ENCODE measurements at regions not wholly inside any gene's neighbourhood (a gene's known extent, or its start where the extent isn't known, plus 50 kb on each side); places are given as distances from the start of the nearest gene placed in this dataset.

GRCh38 chr7:125465527-125465926 lies 535.9 kb upstream of the POT1 start:
- H3K27me3 ChIP-seq (ENCODE audit: insufficient read depth, low read depth), result no peaks in the 10 kb centered on the region
- no peaks in the 10 kb centered on the region for H3K79me2 ChIP-seq (ENCODE audit: low read depth)
- ChIA-PET POLR2A (ENCODE audit: unreplicated experiment) (no interaction called here), CTCF (no interaction called here)
- no peaks in the 10 kb centered on the region for H3K9me3 ChIP-seq (ENCODE audit: insufficient read depth, low read depth)
- H3K4me3 ChIP-seq, result no peak overlapping the region
- H3K27ac ChIP-seq, result no peak overlapping the region
- H3K9me2 ChIP-seq (ENCODE audit: insufficient read depth), result no peaks in the 10 kb centered on the region
- BruUV-seq (replicated peaks), result no TSS peak
- intact Hi-C loops (cut with micrococcal nuclease; ENCODE audit: unreplicated experiment), result no loop called here
- no peaks in the 10 kb centered on the region for H3F3A ChIP-seq (ENCODE audit: insufficient read depth, low read depth)
- H3K36me3 ChIP-seq (ENCODE audit: low read depth), result no peaks in the 10 kb centered on the region
- H3K4me2 ChIP-seq, result no peak overlapping the region
- no peak for DNase-seq
- TF ChIP-seq, protein P1, sequence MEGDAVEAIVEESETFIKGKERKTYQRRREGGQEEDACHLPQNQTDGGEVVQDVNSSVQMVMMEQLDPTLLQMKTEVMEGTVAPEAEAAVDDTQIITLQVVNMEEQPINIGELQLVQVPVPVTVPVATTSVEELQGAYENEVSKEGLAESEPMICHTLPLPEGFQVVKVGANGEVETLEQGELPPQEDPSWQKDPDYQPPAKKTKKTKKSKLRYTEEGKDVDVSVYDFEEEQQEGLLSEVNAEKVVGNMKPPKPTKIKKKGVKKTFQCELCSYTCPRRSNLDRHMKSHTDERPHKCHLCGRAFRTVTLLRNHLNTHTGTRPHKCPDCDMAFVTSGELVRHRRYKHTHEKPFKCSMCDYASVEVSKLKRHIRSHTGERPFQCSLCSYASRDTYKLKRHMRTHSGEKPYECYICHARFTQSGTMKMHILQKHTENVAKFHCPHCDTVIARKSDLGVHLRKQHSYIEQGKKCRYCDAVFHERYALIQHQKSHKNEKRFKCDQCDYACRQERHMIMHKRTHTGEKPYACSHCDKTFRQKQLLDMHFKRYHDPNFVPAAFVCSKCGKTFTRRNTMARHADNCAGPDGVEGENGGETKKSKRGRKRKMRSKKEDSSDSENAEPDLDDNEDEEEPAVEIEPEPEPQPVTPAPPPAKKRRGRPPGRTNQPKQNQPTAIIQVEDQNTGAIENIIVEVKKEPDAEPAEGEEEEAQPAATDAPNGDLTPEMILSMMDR (conservative IDR thresholded peaks at IDR 0.05), result no peak
- no peak for TF ChIP-seq EZH2 (IDR thresholded peaks at IDR 0.05; ENCODE audit: low read depth)
- no peaks in the 10 kb centered on the region for H3K4me1 ChIP-seq (replicated peaks; ENCODE audit: insufficient read depth)
- no peaks in the 10 kb centered on the region for H4K20me1 ChIP-seq (ENCODE audit: insufficient read depth)
- H2AFZ ChIP-seq, result no peak overlapping the region

- no peak overlapping the region for H2AFZ ChIP-seq
- H3K9me3 ChIP-seq (ENCODE audit: insufficient read depth, low read depth), result 0 out of 2 replicates have a peak, but pooled peaks cover 5% of the 10 kb centered on the region
- no peaks in the 10 kb centered on the region for H3K79me2 ChIP-seq (ENCODE audit: low read depth)
- no peaks in the 10 kb centered on the region for H3K9me2 ChIP-seq (ENCODE audit: insufficient read depth)
- intact Hi-C loops (cut with micrococcal nuclease; ENCODE audit: unreplicated experiment), result no loop called here
- ChIA-PET CTCF (no interaction called here), POLR2A (ENCODE audit: unreplicated experiment) (no interaction called here)
- no peaks in the 10 kb centered on the region for H3K4me1 ChIP-seq (replicated peaks; ENCODE audit: insufficient read depth)
- no peaks in the 10 kb centered on the region for H4K20me1 ChIP-seq (ENCODE audit: insufficient read depth)
- H3K4me3 ChIP-seq, result no peak overlapping the region
- no peaks in the 10 kb centered on the region for H3F3A ChIP-seq (ENCODE audit: insufficient read depth, low read depth)
- no peak overlapping the region for H3K4me2 ChIP-seq
- TF ChIP-seq, protein P1 (conservative IDR thresholded peaks at IDR 0.05), result no peak
- no peak for TF ChIP-seq EZH2 (IDR thresholded peaks at IDR 0.05; ENCODE audit: low read depth)
- no peaks in the 10 kb centered on the region for H3K36me3 ChIP-seq (ENCODE audit: low read depth)
- no peak for DNase-seq
- no peak overlapping the region for H3K27ac ChIP-seq
- no TSS peak for BruUV-seq (replicated peaks)
- no peaks in the 10 kb centered on the region for H3K27me3 ChIP-seq (ENCODE audit: insufficient read depth, low read depth)
Observed at GRCh38 chr7:125462615-125463014, 533.0 kb upstream of the POT1 start.

DNA sequence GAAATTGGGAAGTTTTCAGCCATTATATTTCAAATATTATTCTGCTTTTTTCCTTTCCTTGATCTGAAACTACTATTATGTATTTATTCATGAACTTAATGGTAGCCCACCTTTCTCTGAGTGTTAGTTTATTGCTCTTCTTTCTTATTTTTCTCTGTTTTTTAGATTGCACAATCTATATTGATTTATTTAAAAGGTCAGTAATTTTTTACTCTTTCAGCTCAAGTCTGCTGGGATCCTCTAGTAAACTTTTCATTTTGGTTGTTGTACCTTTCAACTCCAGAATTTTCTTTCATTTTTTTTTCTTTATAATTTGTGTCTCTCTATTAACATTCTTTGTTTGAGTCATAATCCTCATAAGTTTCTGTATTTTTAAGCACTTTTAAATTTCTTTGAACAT lies 529.4 kb upstream of the POT1 start:
- H3K4me2 ChIP-seq, result no peak overlapping the region
- no peaks in the 10 kb centered on the region for H3K9me2 ChIP-seq (ENCODE audit: insufficient read depth)
- H3K4me3 ChIP-seq, result no peak overlapping the region
- H3K79me2 ChIP-seq (ENCODE audit: low read depth), result no peaks in the 10 kb centered on the region
- CTCF ChIA-PET, result no interaction called here
- TF ChIP-seq, protein P1 (conservative IDR thresholded peaks at IDR 0.05), result no peak
- no peak for TF ChIP-seq EZH2 (IDR thresholded peaks at IDR 0.05; ENCODE audit: low read depth)
- H3F3A ChIP-seq (ENCODE audit: insufficient read depth, low read depth), result no peaks in the 10 kb centered on the region
- H3K27me3 ChIP-seq (ENCODE audit: insufficient read depth, low read depth), result no peaks in the 10 kb centered on the region
- POLR2A ChIA-PET (ENCODE audit: unreplicated experiment), result no interaction called here
- DNase-seq, result no peak
- intact Hi-C loops (cut with micrococcal nuclease; ENCODE audit: unreplicated experiment), result no loop called here
- no peaks in the 10 kb centered on the region for H3K4me1 ChIP-seq (replicated peaks; ENCODE audit: insufficient read depth)
- no peaks in the 10 kb centered on the region for H3K36me3 ChIP-seq (ENCODE audit: low read depth)
- H3K9me3 ChIP-seq (ENCODE audit: insufficient read depth, low read depth), result 0 out of 2 replicates have a peak, but pooled peaks cover 5% of the 10 kb centered on the region
- H2AFZ ChIP-seq, result no peak overlapping the region
- no peak overlapping the region for H3K27ac ChIP-seq
- BruUV-seq (replicated peaks), result no TSS peak
- no peaks in the 10 kb centered on the region for H4K20me1 ChIP-seq (ENCODE audit: insufficient read depth)
